Fibroblast of the aortic adventitia (primary cell): ENCODE measurements at regions not wholly inside any gene's neighbourhood (a gene's known extent, or its start where the extent isn't known, plus 50 kb on each side); places are given as distances from the start of the nearest gene placed in this dataset.

Source experiments
- DNase-seq: peaks from one replicate; pipeline ENCODE4 v3.0.0-alpha.2; 2010; ENCODE audit warnings: low read depth
- H3K4me3 ChIP-seq: 2 replicates; pipeline ENCODE4 v1.5.1; 2011; ENCODE audit warnings: low read depth, mild to moderate bottlenecking, control low read depth, low read length, moderate library complexity
- TF ChIP-seq, protein P1 (sequence below): IDR thresholded peaks from 2 replicates; pipeline ENCODE4 v1.5.1; 2011; ENCODE audit warnings: mild to moderate bottlenecking, low read length, control low read depth, inconsistent platforms; ENCODE audit not compliant: insufficient read depth

DNA sequence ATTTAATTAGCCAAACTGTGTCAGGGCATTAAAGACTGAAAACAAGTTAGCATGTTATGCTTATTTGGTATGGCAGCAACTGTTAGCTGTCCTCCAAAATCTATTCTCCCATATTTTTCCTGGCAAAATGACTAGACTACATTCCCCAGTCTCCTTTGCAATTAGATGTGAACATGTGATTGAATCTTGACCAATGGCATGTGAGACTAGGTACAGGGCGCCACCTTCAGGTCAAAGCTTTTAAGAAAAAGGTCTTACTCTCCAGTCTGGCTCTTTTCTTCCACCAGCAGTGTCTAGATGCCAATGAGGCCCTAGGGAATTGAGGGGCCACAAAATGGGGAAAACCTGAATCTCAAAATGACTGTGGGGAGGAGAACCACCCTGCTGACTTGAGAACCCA, 408.2 kb downstream of the SMARCA1 start:
- DNase-seq: no peak
- H3K4me3 ChIP-seq: no peak overlapping the region
- TF ChIP-seq, protein P1, sequence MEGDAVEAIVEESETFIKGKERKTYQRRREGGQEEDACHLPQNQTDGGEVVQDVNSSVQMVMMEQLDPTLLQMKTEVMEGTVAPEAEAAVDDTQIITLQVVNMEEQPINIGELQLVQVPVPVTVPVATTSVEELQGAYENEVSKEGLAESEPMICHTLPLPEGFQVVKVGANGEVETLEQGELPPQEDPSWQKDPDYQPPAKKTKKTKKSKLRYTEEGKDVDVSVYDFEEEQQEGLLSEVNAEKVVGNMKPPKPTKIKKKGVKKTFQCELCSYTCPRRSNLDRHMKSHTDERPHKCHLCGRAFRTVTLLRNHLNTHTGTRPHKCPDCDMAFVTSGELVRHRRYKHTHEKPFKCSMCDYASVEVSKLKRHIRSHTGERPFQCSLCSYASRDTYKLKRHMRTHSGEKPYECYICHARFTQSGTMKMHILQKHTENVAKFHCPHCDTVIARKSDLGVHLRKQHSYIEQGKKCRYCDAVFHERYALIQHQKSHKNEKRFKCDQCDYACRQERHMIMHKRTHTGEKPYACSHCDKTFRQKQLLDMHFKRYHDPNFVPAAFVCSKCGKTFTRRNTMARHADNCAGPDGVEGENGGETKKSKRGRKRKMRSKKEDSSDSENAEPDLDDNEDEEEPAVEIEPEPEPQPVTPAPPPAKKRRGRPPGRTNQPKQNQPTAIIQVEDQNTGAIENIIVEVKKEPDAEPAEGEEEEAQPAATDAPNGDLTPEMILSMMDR: no peak

DNA sequence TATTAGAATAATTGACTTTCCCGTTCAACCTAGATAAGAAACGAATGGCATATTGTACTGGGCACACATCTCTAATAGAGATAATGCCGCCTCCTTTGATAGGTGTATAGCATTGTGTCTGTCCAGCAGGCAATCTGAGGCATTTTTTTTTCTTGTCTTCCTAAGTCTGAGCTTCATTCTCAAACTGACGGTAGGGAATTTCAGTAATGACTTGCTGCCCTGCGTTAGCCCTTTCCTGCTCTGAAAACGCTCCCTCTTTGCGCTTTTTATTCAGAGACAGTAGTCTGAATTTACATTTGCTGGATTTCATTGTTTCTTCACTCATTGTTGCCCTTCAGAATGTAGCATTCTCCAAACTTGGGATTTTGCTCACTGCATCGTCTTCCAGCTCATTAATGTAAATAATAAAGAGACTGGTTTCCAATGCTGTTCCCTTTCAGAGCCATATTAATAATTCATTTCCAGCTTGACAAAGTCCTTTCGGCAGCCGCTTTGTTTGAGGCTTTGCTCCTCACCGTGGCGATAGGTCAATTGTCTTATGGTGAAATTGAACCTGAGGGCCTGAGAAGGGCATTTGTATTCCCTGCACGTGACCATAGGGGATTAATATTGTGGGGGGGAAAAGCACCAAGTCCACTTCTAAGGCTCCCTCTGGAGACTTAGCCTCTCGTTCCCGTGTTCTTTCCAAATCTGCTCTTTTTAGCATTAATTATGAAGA, 412.1 kb downstream of the SMARCA1 start:
- DNase-seq: no peak
- TF ChIP-seq, protein P1: no peak
- H3K4me3 ChIP-seq: no peak overlapping the region

DNA sequence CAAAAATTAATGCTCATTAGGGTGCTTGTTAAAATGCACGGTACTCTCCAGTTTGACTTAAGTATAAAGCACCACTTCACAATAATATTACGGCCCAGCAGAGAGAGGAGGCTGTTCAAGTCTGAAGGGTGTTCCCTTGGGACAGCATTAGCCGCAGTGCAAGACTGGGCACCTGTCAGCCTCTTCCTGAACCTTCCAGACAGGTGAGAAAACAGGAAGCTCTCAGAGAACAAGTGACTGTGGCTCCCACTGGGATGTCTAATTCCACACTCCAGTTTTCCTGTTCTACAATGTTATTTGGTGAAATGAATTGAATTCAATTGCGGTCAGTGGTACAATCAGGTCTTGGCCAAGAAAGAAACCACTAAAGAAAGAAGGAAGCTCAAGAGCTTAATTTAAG, 414.4 kb downstream of the SMARCA1 start:
- TF ChIP-seq, protein P1: no peak
- no peak overlapping the region for H3K4me3 ChIP-seq
- DNase-seq: no peak

DNA sequence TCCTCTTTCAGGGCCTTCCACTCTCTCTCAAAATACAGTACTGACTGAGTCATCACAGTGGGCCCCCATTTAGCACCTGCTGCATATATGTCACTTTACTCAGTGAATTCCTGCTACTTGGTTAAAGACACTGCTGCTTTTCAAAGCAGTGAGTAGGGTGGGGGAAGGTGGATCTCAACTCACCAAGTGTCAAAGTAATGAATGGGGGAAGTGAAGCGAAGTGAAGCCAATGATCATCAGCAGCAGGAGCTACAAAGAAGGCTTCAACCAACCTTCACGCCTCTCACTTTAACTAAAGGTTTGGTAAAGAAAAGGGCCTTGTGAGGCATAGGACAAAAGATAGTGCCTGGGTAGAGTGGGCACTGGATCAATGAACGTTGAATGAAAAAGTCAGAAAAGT, 424.1 kb downstream of the SMARCA1 start:
- TF ChIP-seq, protein P1: no peak
- no peak overlapping the region for H3K4me3 ChIP-seq
- DNase-seq: no peak

DNA sequence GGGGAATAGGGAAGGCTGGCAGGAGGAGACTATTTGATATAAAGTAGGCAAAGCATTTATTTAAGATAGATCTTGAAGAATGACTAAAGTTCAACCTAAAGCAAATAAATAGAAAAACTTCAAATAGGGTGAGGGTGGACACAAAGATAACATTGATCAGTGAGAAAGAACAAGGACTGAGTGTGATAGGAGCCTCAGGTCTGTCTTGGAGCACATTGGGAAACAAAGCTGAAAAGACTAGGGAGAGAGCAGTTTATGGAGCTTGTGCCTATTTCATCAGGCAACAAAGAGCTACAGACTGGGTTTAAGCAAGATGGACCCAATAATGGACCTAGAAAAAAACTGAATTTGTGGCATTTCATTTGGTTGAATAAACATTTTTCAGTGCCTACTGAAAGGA, 425.6 kb downstream of the SMARCA1 start:
- H3K4me3 ChIP-seq: no peak overlapping the region
- TF ChIP-seq, protein P1: no peak
- no peak for DNase-seq

DNA sequence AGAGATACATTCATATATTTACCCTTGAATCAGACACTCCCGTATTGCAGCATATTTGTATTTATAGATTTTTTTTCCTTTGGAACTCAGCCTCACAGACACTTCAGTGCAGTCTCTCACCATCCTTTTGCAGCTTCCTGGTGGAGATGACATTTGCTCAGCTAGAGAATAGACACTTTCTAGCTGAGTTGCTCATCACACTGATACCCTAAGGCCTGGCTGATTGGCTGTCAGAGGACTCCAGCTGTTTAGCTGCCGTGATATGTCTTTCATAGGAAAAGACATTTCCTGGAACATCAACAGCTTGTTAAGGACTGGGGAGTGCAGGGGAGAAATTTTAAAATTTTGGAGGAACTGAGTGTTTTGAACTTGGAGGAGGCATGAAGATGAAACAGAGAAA, 429.6 kb downstream of the SMARCA1 start:
- no peak overlapping the region for H3K4me3 ChIP-seq
- TF ChIP-seq, protein P1: no peak

DNA sequence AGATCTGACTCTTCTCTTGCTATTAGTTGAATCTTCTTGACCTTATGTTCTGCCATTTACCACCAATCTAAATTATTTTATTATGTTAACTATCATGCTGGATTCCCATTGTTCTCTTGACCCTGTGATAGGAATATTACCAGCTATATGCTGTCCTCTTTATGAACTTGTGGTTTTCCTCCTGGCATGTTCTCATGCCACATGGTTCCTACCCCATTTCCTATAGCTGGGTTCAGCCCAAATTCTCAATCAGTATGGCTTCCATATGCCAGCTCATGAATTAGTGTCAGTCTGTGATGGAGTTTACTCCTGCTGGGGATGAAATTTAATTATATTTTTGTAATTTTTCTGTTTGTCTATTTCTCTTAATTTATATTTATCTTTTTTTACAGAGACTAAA, 430.5 kb downstream of the SMARCA1 start:
- no peak for DNase-seq
- H3K4me3 ChIP-seq: no peak overlapping the region
- TF ChIP-seq, protein P1: no peak

More for the DNA sequence above, 429.6 kb downstream of the SMARCA1 start:
- DNase-seq: no peak
